Upper lobe of left lung (tissue), 4 donors: ENCODE measurements at regions not wholly inside any gene's neighbourhood (a gene's known extent, or its start where the extent isn't known, plus 50 kb on each side); places are given as distances from the start of the nearest gene placed in this dataset.

ENCODE experiments used
- EP300 ChIP-seq, 4 donors: sonication (generic); formaldehyde crosslinking; IDR thresholded peaks; one replicate each; pipeline ENCODE4 v1.5.1; 2017; ENCODE audit warnings: antibody characterized with exemption in 4 of 4, control low read depth in 2 of 4
- TF ChIP-seq, protein P1 (sequence below), 6 experiments: fragments of 450-650 bp in 4 of 6; fragments of 200-600 bp in 2 of 6; sonication (generic) in 2 of 6; IDR thresholded peaks; one replicate each; pipeline ENCODE4 v1.5.1; 2016 to 2019; ENCODE audit warnings: antibody characterized with exemption in 6 of 6

DNA sequence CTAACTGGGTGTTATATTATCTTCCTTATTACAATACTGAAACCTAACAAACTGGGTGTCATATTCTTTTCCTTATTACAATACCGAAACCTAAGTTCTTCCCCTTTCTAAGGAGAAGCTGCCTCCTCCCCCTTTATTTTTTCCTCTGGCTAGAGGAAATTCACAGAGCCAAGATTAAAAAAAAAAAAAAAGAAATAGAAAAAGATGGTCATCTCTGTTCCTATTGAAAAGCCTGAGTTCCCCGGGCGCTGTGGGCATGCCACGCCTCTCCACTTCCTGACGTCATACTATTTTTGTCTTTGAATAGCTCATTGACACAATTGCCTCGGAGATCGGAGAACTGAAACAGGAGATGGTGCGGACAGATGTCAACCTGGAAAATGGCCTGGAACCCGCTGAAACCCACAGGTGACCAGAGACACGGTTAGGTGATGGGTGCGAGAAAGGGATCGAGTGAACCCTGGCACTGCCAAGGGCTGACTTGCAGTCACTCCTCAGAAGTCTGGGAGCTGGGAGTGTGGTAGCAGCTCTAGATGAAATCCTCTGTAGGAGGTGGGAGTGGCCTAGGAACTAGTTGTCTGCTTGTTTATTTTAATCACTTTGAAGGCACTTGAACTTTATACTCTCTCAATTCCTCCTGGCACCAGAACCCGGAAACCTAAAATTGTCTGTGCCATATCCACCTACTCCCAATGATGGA lies 82.2 kb upstream of the NAA20 start:
- TF ChIP-seq EP300 (IDR thresholded peaks at IDR 0.05) = no peak
- TF ChIP-seq, protein P1, sequence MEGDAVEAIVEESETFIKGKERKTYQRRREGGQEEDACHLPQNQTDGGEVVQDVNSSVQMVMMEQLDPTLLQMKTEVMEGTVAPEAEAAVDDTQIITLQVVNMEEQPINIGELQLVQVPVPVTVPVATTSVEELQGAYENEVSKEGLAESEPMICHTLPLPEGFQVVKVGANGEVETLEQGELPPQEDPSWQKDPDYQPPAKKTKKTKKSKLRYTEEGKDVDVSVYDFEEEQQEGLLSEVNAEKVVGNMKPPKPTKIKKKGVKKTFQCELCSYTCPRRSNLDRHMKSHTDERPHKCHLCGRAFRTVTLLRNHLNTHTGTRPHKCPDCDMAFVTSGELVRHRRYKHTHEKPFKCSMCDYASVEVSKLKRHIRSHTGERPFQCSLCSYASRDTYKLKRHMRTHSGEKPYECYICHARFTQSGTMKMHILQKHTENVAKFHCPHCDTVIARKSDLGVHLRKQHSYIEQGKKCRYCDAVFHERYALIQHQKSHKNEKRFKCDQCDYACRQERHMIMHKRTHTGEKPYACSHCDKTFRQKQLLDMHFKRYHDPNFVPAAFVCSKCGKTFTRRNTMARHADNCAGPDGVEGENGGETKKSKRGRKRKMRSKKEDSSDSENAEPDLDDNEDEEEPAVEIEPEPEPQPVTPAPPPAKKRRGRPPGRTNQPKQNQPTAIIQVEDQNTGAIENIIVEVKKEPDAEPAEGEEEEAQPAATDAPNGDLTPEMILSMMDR (IDR thresholded peaks at IDR 0.05) = no peak
